Fibroblast of lung (primary cell): ENCODE measurements at regions not wholly inside any gene's neighbourhood (a gene's known extent, or its start where the extent isn't known, plus 50 kb on each side); places are given as distances from the start of the nearest gene placed in this dataset.

ENCODE experiments used
- DNase-seq, 2 donors: peaks; one replicate each; pipeline versions ENCODE4 v3.0.0 to v3.0.0-alpha.2; 2010; ENCODE audit warnings: low read depth in 2 of 2
- H2AFZ ChIP-seq: 2 replicates; pipeline ENCODE4 v1.5.1; 2012; ENCODE audit warnings: low read length, control low read depth, inconsistent platforms
- H3K27ac ChIP-seq: 2 replicates; pipeline ENCODE4 v1.5.1; 2011; ENCODE audit warnings: low read length, control low read depth; ENCODE audit not compliant: insufficient read depth
- H3K27me3 ChIP-seq: 2 replicates; pipeline ENCODE4 v1.5.1; 2011; ENCODE audit warnings: mild to moderate bottlenecking, low read length; ENCODE audit not compliant: control insufficient read depth, insufficient read depth
- H3K36me3 ChIP-seq: 2 replicates; pipeline ENCODE4 v1.5.1; 2011; ENCODE audit warnings: low read length; ENCODE audit not compliant: control insufficient read depth, insufficient read depth
- H3K4me1 ChIP-seq: 2 replicates; pipeline ENCODE4 v1.5.1; 2011; ENCODE audit warnings: low read length; ENCODE audit not compliant: control insufficient read depth, insufficient read depth; ENCODE audit errors: extremely low read depth
- H3K4me2 ChIP-seq: 2 replicates; pipeline ENCODE4 v1.5.1; 2011; ENCODE audit warnings: low read length, control low read depth; ENCODE audit not compliant: insufficient read depth; ENCODE audit errors: extremely low read depth
- H3K4me3 ChIP-seq, 4 experiments: fragments of 200-600 bp in 1 of 4; sonication (generic) in 1 of 4; replicated peaks in 1 of 4; 2 replicates each; pipeline ENCODE4 v1.5.1; 2011 to 2016; ENCODE audit warnings: low read length in 4 of 4, low read depth in 3 of 4, mild to moderate bottlenecking in 3 of 4, control low read depth in 2 of 4, inconsistent platforms in 1 of 4, mixed read lengths in 1 of 4; ENCODE audit not compliant: insufficient read depth in 1 of 4; ENCODE audit errors: control extremely low read depth in 1 of 4
- H3K79me2 ChIP-seq: 2 replicates; pipeline ENCODE4 v1.5.1; 2012; ENCODE audit warnings: mild to moderate bottlenecking, low read length, inconsistent platforms; ENCODE audit not compliant: control insufficient read depth, insufficient read depth
- H3K9ac ChIP-seq: 2 replicates; pipeline ENCODE4 v1.5.1; 2011; ENCODE audit warnings: mild to moderate bottlenecking, low read length, control low read depth; ENCODE audit not compliant: insufficient read depth
- H3K9me3 ChIP-seq: 2 replicates; pipeline ENCODE4 v1.5.1; 2012; ENCODE audit warnings: low read depth, low read length; ENCODE audit not compliant: control insufficient read depth, insufficient read depth
- H4K20me1 ChIP-seq: 2 replicates; pipeline ENCODE4 v1.5.1; 2011; ENCODE audit warnings: low read length; ENCODE audit not compliant: control insufficient read depth, insufficient read depth; ENCODE audit errors: extremely low read depth
- CTCF ChIP-seq, 2 donors: IDR thresholded peaks in 1 of 2; conservative IDR thresholded peaks in 1 of 2; 1 replicate in 1 of 2; 2 replicates in 1 of 2; pipeline ENCODE4 v1.5.1; 2011 to 2012; ENCODE audit warnings: low read length in 2 of 2, control low read depth in 1 of 2, inconsistent platforms in 1 of 2, low read depth in 1 of 2, mild to moderate bottlenecking in 1 of 2
- EZH2 ChIP-seq: IDR thresholded peaks from 2 replicates; pipeline ENCODE4 v1.5.1; 2012; ENCODE audit warnings: low read length, control low read depth, mild to moderate bottlenecking; ENCODE audit errors: missing control alignments

GRCh38 chr16:64017796-64018195 lies 1104.1 kb downstream of the CDH11 start:
- H3K9ac ChIP-seq, result no peak overlapping the region

DNA sequence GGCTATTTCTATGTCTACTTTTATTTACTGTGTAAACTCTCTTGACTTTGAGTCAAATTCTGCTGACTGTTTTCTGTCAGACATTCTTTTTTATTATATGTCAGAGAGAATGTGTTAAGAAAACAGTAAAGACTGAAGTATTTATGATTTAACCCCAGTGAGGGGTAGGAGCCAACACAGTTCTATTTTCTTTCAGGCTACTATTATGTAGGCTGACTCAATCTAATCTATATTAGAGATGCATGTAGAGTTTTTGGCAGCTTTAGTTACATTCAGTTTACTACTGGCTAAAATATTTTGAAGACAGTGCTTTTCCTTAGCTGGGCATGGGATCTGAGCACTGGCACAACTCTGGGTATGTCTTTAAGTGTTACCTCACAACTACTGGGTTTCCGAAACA lies 1108.0 kb downstream of the CDH11 start:
- Histone ChIP-seq H3K4me2 (no peak overlapping the region), H3K9me3 (no peaks in the 10 kb centered on the region), H3K27me3 (no peaks in the 10 kb centered on the region), H3K9ac (no peak overlapping the region), H3K4me1 (no peaks in the 10 kb centered on the region), H3K79me2 (no peaks in the 10 kb centered on the region), H4K20me1 (no peaks in the 10 kb centered on the region), H3K27ac (no peak overlapping the region), H3K36me3 (no peaks in the 10 kb centered on the region), H2AFZ (no peak overlapping the region), H3K4me3 (no peak overlapping the region)
- TF ChIP-seq EZH2, result no peak
- no peak for TF ChIP-seq CTCF (conservative IDR thresholded peaks at IDR 0.05 in 1 of 2, IDR thresholded peaks at IDR 0.05 in 1 of 2; ENCODE audit: low read depth in 1 of 2, low read length in 2 of 2)
- DNase-seq, result no peak

More at GRCh38 chr16:64017796-64018195, 1104.1 kb downstream of the CDH11 start:
- DNase-seq, result no peak
- no peak for TF ChIP-seq EZH2
- no peak for TF ChIP-seq CTCF (conservative IDR thresholded peaks at IDR 0.05 in 1 of 2, IDR thresholded peaks at IDR 0.05 in 1 of 2; ENCODE audit: low read depth in 1 of 2, low read length in 2 of 2)
- no peak overlapping the region for H3K4me3 ChIP-seq
- no peak overlapping the region for H2AFZ ChIP-seq
- no peaks in the 10 kb centered on the region for H3K36me3 ChIP-seq
- no peak overlapping the region for H3K27ac ChIP-seq
- H3K27me3 ChIP-seq, result no peaks in the 10 kb centered on the region
- H4K20me1 ChIP-seq, result no peaks in the 10 kb centered on the region
- no peaks in the 10 kb centered on the region for H3K4me1 ChIP-seq
- H3K79me2 ChIP-seq, result no peaks in the 10 kb centered on the region
- no peak overlapping the region for H3K4me2 ChIP-seq
- H3K9me3 ChIP-seq, result no peaks in the 10 kb centered on the region

DNA sequence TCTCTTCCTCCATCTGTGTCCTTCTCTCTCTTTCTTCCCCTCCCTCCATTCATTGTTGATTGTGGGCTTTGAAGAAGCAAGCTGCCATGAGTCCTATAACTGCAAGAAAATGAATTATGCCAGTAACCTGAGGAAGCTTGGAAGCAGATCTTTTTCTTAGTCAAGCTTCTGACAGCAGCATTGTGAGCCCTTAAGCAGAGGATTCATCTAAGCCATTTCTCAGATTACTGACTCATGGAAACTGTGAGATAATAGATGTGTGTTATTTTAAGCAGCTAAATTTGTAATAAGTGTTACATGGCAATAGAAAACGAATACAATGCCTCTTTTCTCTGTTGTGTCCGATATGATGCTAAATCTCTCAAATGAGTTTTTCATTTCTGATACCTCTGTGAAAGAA lies 1109.7 kb downstream of the CDH11 start:
- TF ChIP-seq CTCF (conservative IDR thresholded peaks at IDR 0.05 in 1 of 2, IDR thresholded peaks at IDR 0.05 in 1 of 2; ENCODE audit: low read depth in 1 of 2, low read length in 2 of 2) (no peak), EZH2 (no peak)
- Histone ChIP-seq H3K9me3 (no peaks in the 10 kb centered on the region), H3K79me2 (no peaks in the 10 kb centered on the region), H3K4me3 (no peak overlapping the region), H3K27ac (no peak overlapping the region), H3K36me3 (no peaks in the 10 kb centered on the region), H4K20me1 (no peaks in the 10 kb centered on the region), H3K4me1 (no peaks in the 10 kb centered on the region), H2AFZ (no peak overlapping the region), H3K27me3 (no peaks in the 10 kb centered on the region), H3K4me2 (no peak overlapping the region), H3K9ac (no peak overlapping the region)
- DNase-seq, result peak in 1 of 2 donors; percentile 56
